ENCODE measurements at regions not wholly inside any gene's neighbourhood (a gene's known extent, or its start where the extent isn't known, plus 50 kb on each side); places are given as distances from the start of the nearest gene placed in this dataset.

- peak; percentile 3 for DNase-seq (ENCODE audit: low read depth)
- no peak for TF ChIP-seq CTCF (IDR thresholded peaks at IDR 0.05; ENCODE audit: insufficient read depth, low read length, severe bottlenecking)
- no peak for FAIRE-seq
- Histone ChIP-seq H3K4me3 (ENCODE audit: low read depth, low read length) (no peak overlapping the region), H3K36me3 (ENCODE audit: control insufficient read depth, insufficient read depth, low read length) (no peaks in the 10 kb centered on the region), H3K27me3 (ENCODE audit: control insufficient read depth, insufficient read depth, low read length) (no peaks in the 10 kb centered on the region)
Observed at GRCh38 chr3:145145461-145145860, 1015.5 kb downstream of the PLOD2 start.

GRCh38 chr3:145159640-145160039 lies 1001.3 kb downstream of the PLOD2 start:
- DNase-seq (ENCODE audit: low read depth) (no peak), FAIRE-seq (no peak)
- Histone ChIP-seq H3K27me3 (ENCODE audit: control insufficient read depth, insufficient read depth, low read length) (no peaks in the 10 kb centered on the region), H3K4me3 (ENCODE audit: low read depth, low read length) (no peak overlapping the region), H3K36me3 (ENCODE audit: control insufficient read depth, insufficient read depth, low read length) (no peaks in the 10 kb centered on the region)
- TF ChIP-seq CTCF (IDR thresholded peaks at IDR 0.05; ENCODE audit: insufficient read depth, low read length, severe bottlenecking) = no peak

- DNase-seq (ENCODE audit: low read depth) = no peak
- H3K4me3 ChIP-seq (ENCODE audit: low read depth, low read length) = no peak overlapping the region
- no peak for FAIRE-seq
- TF ChIP-seq CTCF (IDR thresholded peaks at IDR 0.05; ENCODE audit: insufficient read depth, low read length, severe bottlenecking) = no peak
- no peaks in the 10 kb centered on the region for H3K36me3 ChIP-seq (ENCODE audit: control insufficient read depth, insufficient read depth, low read length)
- no peaks in the 10 kb centered on the region for H3K27me3 ChIP-seq (ENCODE audit: control insufficient read depth, insufficient read depth, low read length)
Observed at GRCh38 chr3:145170121-145170520, 990.9 kb downstream of the PLOD2 start.

GRCh38 chr3:145175626-145176025 lies 985.4 kb downstream of the PLOD2 start:
- H3K27me3 ChIP-seq (ENCODE audit: control insufficient read depth, insufficient read depth, low read length) = no peaks in the 10 kb centered on the region
- H3K36me3 ChIP-seq (ENCODE audit: control insufficient read depth, insufficient read depth, low read length) = no peaks in the 10 kb centered on the region
- H3K4me3 ChIP-seq (ENCODE audit: low read depth, low read length) = no peak overlapping the region
- peak; percentile 37 for DNase-seq (ENCODE audit: low read depth)
- TF ChIP-seq CTCF (IDR thresholded peaks at IDR 0.05; ENCODE audit: insufficient read depth, low read length, severe bottlenecking) = no peak
- no peak for FAIRE-seq

GRCh38 chr3:145176907-145177306 lies 984.1 kb downstream of the PLOD2 start:
- Histone ChIP-seq H3K36me3 (ENCODE audit: control insufficient read depth, insufficient read depth, low read length) (no peaks in the 10 kb centered on the region), H3K27me3 (ENCODE audit: control insufficient read depth, insufficient read depth, low read length) (no peaks in the 10 kb centered on the region), H3K4me3 (ENCODE audit: low read depth, low read length) (no peak overlapping the region)
- DNase-seq (ENCODE audit: low read depth) (no peak), FAIRE-seq (no peak)
- TF ChIP-seq CTCF (IDR thresholded peaks at IDR 0.05; ENCODE audit: insufficient read depth, low read length, severe bottlenecking) = no peak

- no peak for DNase-seq (ENCODE audit: low read depth)
- Histone ChIP-seq H3K4me3 (ENCODE audit: low read depth, low read length) (no peak overlapping the region), H3K27me3 (ENCODE audit: control insufficient read depth, insufficient read depth, low read length) (no peaks in the 10 kb centered on the region), H3K36me3 (ENCODE audit: control insufficient read depth, insufficient read depth, low read length) (no peaks in the 10 kb centered on the region)
- no peak for FAIRE-seq
- TF ChIP-seq CTCF (IDR thresholded peaks at IDR 0.05; ENCODE audit: insufficient read depth, low read length, severe bottlenecking) = no peak
Observed at GRCh38 chr3:145177828-145178227, 983.2 kb downstream of the PLOD2 start.
